ENCODE measurements at regions not wholly inside any gene's neighbourhood (a gene's known extent, or its start where the extent isn't known, plus 50 kb on each side); places are given as distances from the start of the nearest gene placed in this dataset.
"Not testable (repeated sequence)": the region's sequence is repeated elsewhere in the genome, so short reads cannot be mapped to it uniquely, and the experiment has no call there.

DNA sequence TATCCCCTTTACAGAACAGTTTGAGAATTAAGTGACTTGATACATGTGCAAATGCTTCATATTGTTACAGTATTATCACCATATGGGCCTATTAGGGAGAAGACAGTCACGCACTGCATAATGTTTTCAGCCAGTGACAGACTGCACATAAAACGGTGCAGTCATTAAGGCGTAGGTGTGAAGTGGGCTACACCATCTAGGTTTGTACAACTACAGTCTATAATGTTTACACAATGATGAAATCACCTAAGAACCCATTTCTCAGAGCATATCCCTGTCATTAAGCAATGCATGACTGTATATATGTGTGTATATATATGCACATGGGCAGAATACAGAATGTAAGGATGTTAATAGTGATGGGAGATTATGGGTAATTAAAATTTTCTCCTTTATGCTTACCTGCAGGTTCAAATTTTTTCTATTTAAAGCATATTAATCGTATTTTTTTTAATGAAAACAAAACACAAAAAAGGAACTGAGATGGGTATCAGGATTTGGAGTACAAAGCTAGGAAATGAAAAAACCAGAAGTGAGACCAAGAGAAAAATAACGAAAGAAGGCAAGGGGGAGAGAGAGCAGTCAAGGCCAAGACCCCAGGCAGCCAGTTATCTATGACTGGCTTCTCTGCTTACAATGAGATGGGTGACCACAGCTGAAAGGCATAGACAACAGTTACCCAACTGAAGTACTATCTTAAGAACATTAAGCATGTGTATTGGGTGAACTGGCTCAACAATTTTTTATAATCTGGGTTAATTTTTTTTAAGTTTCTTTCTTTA lies 122.9 kb upstream of the DAB1 start:
- TF ChIP-seq, protein P1, sequence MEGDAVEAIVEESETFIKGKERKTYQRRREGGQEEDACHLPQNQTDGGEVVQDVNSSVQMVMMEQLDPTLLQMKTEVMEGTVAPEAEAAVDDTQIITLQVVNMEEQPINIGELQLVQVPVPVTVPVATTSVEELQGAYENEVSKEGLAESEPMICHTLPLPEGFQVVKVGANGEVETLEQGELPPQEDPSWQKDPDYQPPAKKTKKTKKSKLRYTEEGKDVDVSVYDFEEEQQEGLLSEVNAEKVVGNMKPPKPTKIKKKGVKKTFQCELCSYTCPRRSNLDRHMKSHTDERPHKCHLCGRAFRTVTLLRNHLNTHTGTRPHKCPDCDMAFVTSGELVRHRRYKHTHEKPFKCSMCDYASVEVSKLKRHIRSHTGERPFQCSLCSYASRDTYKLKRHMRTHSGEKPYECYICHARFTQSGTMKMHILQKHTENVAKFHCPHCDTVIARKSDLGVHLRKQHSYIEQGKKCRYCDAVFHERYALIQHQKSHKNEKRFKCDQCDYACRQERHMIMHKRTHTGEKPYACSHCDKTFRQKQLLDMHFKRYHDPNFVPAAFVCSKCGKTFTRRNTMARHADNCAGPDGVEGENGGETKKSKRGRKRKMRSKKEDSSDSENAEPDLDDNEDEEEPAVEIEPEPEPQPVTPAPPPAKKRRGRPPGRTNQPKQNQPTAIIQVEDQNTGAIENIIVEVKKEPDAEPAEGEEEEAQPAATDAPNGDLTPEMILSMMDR (conservative IDR thresholded peaks at IDR 0.05; ENCODE audit: low read depth, low read length) = no peak
- H3K4me3 ChIP-seq (ENCODE audit: low read depth, low read length) = no peak overlapping the region
- DNase-seq (ENCODE audit: low read depth) = no peak

DNA sequence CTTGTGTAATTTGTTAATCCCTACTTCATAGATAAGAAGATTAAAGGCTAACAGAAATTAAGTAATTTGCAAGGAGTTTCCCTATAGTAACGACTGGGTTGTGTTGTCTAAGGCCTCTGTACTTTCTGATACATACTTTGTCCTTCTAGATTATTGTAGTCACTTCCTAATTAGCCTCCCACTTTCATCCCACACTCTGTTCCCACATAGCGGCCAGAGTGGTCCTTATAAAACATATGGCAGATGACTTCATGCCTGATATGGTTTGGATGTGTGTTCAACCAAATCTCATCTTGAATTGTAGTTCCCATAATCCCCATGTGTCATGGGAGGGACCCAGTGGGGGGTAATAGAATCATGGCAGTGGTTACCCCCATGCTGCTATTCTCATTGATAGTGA lies 120.5 kb upstream of the DAB1 start:
- DNase-seq (ENCODE audit: low read depth) = no peak
- H3K4me3 ChIP-seq (ENCODE audit: low read depth, low read length) = no peak overlapping the region
- TF ChIP-seq, protein P1 (conservative IDR thresholded peaks at IDR 0.05; ENCODE audit: low read depth, low read length) = no peak

DNA sequence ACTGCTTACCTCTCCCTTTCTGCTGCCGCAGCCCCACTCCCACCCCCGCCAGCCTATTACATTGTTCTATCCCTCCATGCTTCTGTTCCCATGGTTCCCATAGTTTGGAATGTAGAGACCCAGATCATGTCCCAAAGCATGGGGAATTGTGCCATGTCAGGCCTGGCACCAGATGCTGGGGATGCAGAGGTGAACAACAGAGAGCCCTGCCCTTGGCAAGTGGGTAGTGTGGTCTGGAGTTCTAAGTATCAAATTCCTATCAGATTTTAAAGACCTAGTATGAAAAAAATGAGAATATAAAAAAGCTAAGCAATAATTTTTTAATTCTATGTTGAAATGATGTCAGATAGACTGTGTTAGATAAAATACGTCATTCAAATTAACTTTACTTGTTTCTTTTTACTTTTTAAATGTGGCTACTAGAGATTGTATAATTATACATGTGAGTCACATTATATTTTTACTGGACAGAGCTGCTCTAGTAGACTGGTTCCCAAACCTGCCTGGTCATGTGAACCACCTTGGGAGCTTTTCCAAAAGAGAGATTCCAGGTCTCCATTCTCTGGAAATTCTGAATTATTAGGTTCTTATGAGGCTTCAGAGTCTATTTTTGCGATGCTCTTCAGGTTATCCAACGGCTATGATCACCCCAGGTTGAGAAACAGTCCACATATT lies 113.0 kb upstream of the DAB1 start:
- H3K4me3 ChIP-seq (ENCODE audit: low read depth, low read length) = no peak overlapping the region
- no peak for DNase-seq (ENCODE audit: low read depth)
- TF ChIP-seq, protein P1 (conservative IDR thresholded peaks at IDR 0.05; ENCODE audit: low read depth, low read length) = no peak

DNA sequence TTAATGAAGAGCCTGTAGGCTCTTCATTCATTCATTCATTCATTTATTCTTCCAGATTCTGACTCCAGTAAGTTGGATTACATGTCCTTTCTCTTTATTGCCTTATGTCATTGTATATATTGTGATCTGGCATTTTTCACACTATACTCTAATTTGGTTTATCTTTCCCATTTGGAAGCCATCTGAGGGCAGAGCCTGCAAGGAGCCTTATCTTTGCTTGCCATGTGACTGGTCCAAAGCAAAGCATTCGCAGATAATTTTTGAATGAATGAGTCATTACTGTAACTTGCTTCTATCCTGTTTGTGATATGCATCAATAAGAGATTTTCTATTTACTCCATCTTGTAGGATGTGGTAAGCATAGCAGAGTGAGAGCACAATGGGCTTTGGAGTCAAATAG lies 108.4 kb upstream of the DAB1 start:
- no peak overlapping the region for H3K4me3 ChIP-seq (ENCODE audit: low read depth, low read length)
- TF ChIP-seq, protein P1 (conservative IDR thresholded peaks at IDR 0.05; ENCODE audit: low read depth, low read length) = no peak
- no peak for DNase-seq (ENCODE audit: low read depth)

DNA sequence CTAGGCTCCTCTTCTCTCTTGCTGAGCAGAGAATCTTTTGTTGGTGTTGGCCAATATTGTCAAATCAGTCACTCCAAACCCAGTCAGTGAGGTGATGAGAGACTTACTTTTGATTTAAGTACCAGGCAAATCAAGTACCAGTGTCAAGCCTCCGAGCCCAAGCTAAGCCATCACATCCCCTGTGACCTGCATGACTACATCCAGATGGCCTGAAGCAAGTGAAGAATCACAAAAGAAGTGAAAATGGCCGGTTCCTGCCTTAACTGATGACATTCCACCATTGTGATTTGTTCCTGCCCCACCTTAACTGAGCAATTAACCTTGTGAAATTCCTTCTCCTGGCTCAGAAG lies 107.0 kb upstream of the DAB1 start:
- not testable (repeated sequence) for H3K4me3 ChIP-seq (ENCODE audit: low read depth, low read length); DNase-seq (ENCODE audit: low read depth)

DNA sequence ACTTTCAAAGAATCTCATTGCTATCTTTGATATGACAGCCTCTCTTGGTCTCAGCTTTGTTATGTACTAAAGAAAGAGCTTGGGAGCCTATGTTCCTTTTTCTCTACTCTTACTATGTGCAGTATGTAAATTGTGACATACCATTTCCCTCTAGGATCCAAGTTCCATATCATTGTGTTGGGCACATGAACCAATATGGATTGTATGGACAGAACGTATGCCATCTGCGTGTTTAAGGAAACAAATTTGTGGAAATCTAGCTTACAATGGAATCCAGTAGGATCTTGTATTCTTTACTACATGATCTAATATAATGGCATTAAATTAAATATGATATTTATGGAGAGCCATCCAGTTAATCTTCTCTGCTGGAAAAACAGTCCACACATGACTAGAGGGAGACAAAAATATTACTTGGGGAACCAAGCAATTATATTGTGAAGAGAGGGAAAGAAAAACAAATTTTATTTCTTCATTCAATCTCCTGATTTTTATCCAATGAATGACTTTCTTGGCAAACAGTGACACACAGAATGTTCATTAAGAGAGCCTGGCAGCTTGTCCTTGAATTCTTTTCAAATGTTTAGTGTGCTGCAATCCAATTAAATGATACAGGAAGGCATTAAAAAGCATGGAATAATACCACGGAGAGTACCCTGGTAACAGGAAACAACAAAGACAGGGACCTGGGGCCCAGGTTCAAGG lies 106.5 kb upstream of the DAB1 start:
- TF ChIP-seq, protein P1 (conservative IDR thresholded peaks at IDR 0.05; ENCODE audit: low read depth, low read length) = no peak
- no peak overlapping the region for H3K4me3 ChIP-seq (ENCODE audit: low read depth, low read length)
- no peak for DNase-seq (ENCODE audit: low read depth)

DNA sequence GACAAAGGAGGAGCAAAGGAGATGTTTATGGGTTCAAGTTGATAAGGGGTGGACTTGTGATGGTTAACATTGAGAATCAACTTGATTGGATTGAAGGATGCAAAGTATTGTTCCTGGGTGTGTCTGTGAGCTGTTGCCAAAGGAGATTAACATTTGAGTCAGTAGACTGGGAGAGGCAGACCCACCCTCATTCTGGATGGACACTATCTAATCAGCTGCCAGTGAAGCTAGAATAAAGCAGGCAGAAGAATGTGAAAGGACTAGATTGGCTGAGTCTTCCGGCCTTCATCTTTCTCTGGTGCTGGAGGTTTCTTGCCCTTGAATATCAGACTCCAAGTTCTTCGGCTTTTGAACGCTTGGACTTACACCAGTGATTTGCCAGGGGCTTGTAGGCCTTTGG lies 98.7 kb upstream of the DAB1 start:
- no peak overlapping the region for H3K4me3 ChIP-seq (ENCODE audit: low read depth, low read length)
- no peak for DNase-seq (ENCODE audit: low read depth)
- TF ChIP-seq, protein P1 (conservative IDR thresholded peaks at IDR 0.05; ENCODE audit: low read depth, low read length) = no peak
